H4 (cell line): ENCODE measurements at regions not wholly inside any gene's neighbourhood (a gene's known extent, or its start where the extent isn't known, plus 50 kb on each side); places are given as distances from the start of the nearest gene placed in this dataset.

ENCODE experiments used
- DNase-seq: peaks from one replicate; pipeline ENCODE4 v3.0.0-alpha.2; 2015; ENCODE audit warnings: low spot score

GRCh38 chr2:41932241-41933045, 115.4 kb upstream of the PKDCC start:
- no peak for DNase-seq

- no peak for DNase-seq
These were observed 114.8 kb upstream of the PKDCC start for GRCh38 chr2:41933046-41933420.

- peak; percentile 91 for DNase-seq
These were observed 114.1 kb upstream of the PKDCC start for GRCh38 chr2:41933585-41934320.

GRCh38 chr2:41934329-41934958, 113.4 kb upstream of the PKDCC start:
- peak; percentile 44 for DNase-seq

- DNase-seq, result no peak
These were observed 112.8 kb upstream of the PKDCC start for GRCh38 chr2:41935002-41935401.

- no peak for DNase-seq
These were observed 112.0 kb upstream of the PKDCC start for GRCh38 chr2:41935825-41936224.

GRCh38 chr2:41936771-41937463, 110.9 kb upstream of the PKDCC start:
- no peak for DNase-seq

GRCh38 chr2:41937464-41937906, 110.3 kb upstream of the PKDCC start:
- peak; percentile 56 for DNase-seq

GRCh38 chr2:41937921-41938708, 109.7 kb upstream of the PKDCC start:
- DNase-seq, result no peak

- DNase-seq, result no peak
These were observed 107.6 kb upstream of the PKDCC start for GRCh38 chr2:41940060-41940744.

GRCh38 chr2:41940745-41941063, 107.1 kb upstream of the PKDCC start:
- DNase-seq, result no peak

GRCh38 chr2:41941831-41942230, 106.0 kb upstream of the PKDCC start:
- DNase-seq, result peak; percentile 74

- DNase-seq, result no peak
These were observed 105.5 kb upstream of the PKDCC start for GRCh38 chr2:41942278-41942677.

- DNase-seq, result no peak
These were observed 104.7 kb upstream of the PKDCC start for GRCh38 chr2:41943159-41943558.

GRCh38 chr2:41944220-41944880, 103.5 kb upstream of the PKDCC start:
- no peak for DNase-seq

- no peak for DNase-seq
These were observed 100.0 kb upstream of the PKDCC start for GRCh38 chr2:41947701-41948396.

GRCh38 chr2:41948397-41948763, 99.4 kb upstream of the PKDCC start:
- no peak for DNase-seq

GRCh38 chr2:41949091-41949882, 98.5 kb upstream of the PKDCC start:
- no peak for DNase-seq
